PC-3 (cell line): ENCODE measurements at regions not wholly inside any gene's neighbourhood (a gene's known extent, or its start where the extent isn't known, plus 50 kb on each side); places are given as distances from the start of the nearest gene placed in this dataset.

Experiments used
- ATAC-seq: fragments of 200-7000 bp; cut with Tn5 transposase; 2 replicates; pipeline ENCODE4 v1.9.1; 2020; ENCODE audit warnings: mild to moderate bottlenecking, moderate library complexity
- BruUV-seq: library from RNA; stranded (reverse); fragments of 400-500 nt; replicated peaks from 2 replicates; lab custom pipeline; 2021; lab: Mats Ljungman, UMichigan
- CTCF ChIA-PET: fragments of 300-600 bp; sonication (Branson Sonifier 250); formaldehyde crosslinking; loops from one replicate; lab custom pipeline; 2022; ENCODE audit warnings: antibody characterized with exemption; lab: Charles Lee
- POLR2A ChIA-PET: fragments of 300-600 bp; sonication (Branson Sonifier 250); formaldehyde crosslinking; loops from one replicate; lab custom pipeline; 2022; ENCODE audit warnings: antibody characterized with exemption; ENCODE audit not compliant: unreplicated experiment; lab: Charles Lee
- DNase-seq: peaks from one replicate; pipeline ENCODE4 v3.0.0-alpha.2; 2015
- H2AFZ ChIP-seq: fragments of 300-600 bp; sonication (generic); 2 replicates; pipeline ENCODE4 v1.6.0; 2016; ENCODE audit warnings: antibody characterized with exemption, low read length
- H3F3A ChIP-seq: fragments of 300-600 bp; sonication (generic); one replicate; pipeline ENCODE4 v1.6.0; 2017; ENCODE audit warnings: antibody characterized with exemption, low read length, control low read depth, mild to moderate bottlenecking; ENCODE audit not compliant: unreplicated experiment
- H3K27ac ChIP-seq: fragments of 300-600 bp; sonication (generic); 2 replicates; pipeline ENCODE4 v1.5.1; 2016; ENCODE audit warnings: mild to moderate bottlenecking, low read length
- H3K27me3 ChIP-seq: fragments of 300-600 bp; sonication (generic); 2 replicates; pipeline ENCODE4 v1.6.1; 2016; ENCODE audit warnings: low read length, mixed read lengths
- H3K36me3 ChIP-seq: fragments of 300-600 bp; sonication (generic); 2 replicates; pipeline ENCODE4 v1.6.1; 2016; ENCODE audit warnings: low read depth, mixed run types, low read length, mixed read lengths
- H3K4me1 ChIP-seq: fragments of 300-600 bp; sonication (generic); 2 replicates; pipeline ENCODE4 v1.5.1; 2016; ENCODE audit warnings: low read length; ENCODE audit not compliant: insufficient read depth
- H3K4me2 ChIP-seq: fragments of 300-600 bp; sonication (generic); 2 replicates; pipeline ENCODE4 v1.6.0; 2016; ENCODE audit warnings: low read length
- H3K4me3 ChIP-seq: fragments of 300-600 bp; sonication (generic); 2 replicates; pipeline ENCODE4 v1.5.1; 2016; ENCODE audit warnings: mild to moderate bottlenecking, low read length, mixed read lengths
- H3K79me2 ChIP-seq: fragments of 300-600 bp; sonication (generic); 2 replicates; pipeline ENCODE4 v1.6.1; 2017; ENCODE audit warnings: low read length, mixed read lengths
- H3K9ac ChIP-seq: fragments of 300-600 bp; sonication (generic); 2 replicates; pipeline ENCODE4 v1.6.0; 2016; ENCODE audit warnings: mild to moderate bottlenecking, low read length
- H3K9me2 ChIP-seq: fragments of 300-600 bp; sonication (generic); replicated peaks from 2 replicates; pipeline ENCODE4 v1.6.1; 2016; ENCODE audit warnings: mixed run types, low read length, mixed read lengths
- H3K9me3 ChIP-seq: fragments of 300-600 bp; sonication (generic); 2 replicates; pipeline ENCODE4 v1.6.1; 2016; ENCODE audit warnings: low read length, mixed read lengths
- H4K20me1 ChIP-seq: fragments of 300-600 bp; sonication (generic); 2 replicates; pipeline ENCODE4 v1.6.1; 2016; ENCODE audit warnings: low read length, mixed read lengths
- EZH2 ChIP-seq: fragments of 300-600 bp; sonication (generic); IDR thresholded peaks from one replicate; pipeline ENCODE4 v1.6.1; 2017; ENCODE audit warnings: antibody characterized with exemption, mild to moderate bottlenecking, low read length; ENCODE audit not compliant: unreplicated experiment
- EZH2phosphoT487 ChIP-seq: fragments of 300-600 bp; sonication (generic); IDR thresholded peaks from 2 replicates; pipeline ENCODE4 v1.6.1; 2018; ENCODE audit warnings: mild to moderate bottlenecking, antibody characterized with exemption, low read length, borderline replicate concordance
- intact Hi-C: fragments of 100-400 bp; cut with micrococcal nuclease; formaldehyde crosslinking; loops from 2 replicates; pipeline ENCODE4 v1.9.0; 2023
- TF ChIP-seq, protein P1 (sequence below): fragments of 300-600 bp; sonication (generic); conservative IDR thresholded peaks from 2 replicates; pipeline ENCODE4 v1.5.1; 2017; ENCODE audit warnings: antibody characterized with exemption, low read depth, mild to moderate bottlenecking, low read length

DNA sequence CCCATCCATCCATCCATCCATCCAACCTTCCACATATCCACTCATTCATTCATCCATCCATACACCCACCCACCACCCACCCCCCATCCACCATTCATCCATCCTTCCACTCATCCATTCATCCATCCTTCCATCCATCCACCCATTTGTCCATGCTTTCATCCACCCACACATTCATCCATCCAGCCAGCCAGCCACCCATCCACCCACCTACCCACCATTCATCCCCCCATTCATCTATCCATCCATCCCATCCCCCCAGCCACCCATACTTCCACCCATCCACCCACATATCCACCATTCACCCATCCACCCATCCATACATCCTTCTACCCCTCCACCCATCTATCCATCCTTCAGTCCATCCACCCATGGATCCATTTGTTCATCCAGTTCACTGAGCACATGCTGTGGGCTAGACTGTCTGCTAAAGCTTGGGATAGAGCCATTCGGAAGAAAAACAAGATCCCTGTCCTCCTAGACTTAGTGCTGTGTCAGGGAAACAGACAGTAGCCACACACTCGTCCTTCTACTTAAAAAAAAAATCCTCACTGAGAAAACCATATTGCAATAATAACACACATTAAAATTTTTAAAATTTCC, 377.5 kb downstream of the ADGRD1 start:
- CTCF ChIA-PET: no interaction called here
- no TSS peak for BruUV-seq

DNA sequence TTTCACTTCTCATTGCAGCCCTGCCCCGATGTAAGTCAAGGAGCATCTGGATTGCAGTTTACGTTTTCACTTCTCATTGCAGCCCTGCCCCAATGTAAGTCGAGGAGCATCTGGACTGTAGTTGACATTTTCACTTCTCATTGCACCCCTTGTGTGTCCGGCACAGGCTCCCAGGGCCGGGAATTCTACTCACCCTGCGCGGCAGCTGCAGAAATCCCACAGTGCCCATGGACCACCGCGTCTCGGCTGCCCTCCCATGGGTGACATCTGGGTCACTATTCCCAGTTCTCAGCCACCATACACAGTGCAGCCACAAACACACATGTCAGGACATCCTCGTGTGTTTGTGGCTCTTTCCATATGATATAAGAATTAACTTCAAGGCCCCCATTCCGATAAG, 378.5 kb downstream of the ADGRD1 start:
- Histone ChIP-seq H2AFZ (no peak overlapping the region), H3K4me3 (no peak overlapping the region), H3K9me2 (no peaks in the 10 kb centered on the region), H3K27me3 (peaks cover 32% of the 10 kb centered on the region), H3K4me1 (no peaks in the 10 kb centered on the region), H3K9me3 (no peaks in the 10 kb centered on the region), H3F3A (no peaks in the 10 kb centered on the region), H3K27ac (no peak overlapping the region), H4K20me1 (no peaks in the 10 kb centered on the region), H3K9ac (no peak overlapping the region), H3K4me2 (no peak overlapping the region), H3K36me3 (no peaks in the 10 kb centered on the region), H3K79me2 (no peaks in the 10 kb centered on the region)
- ChIA-PET POLR2A (no interaction called here), CTCF (no interaction called here)
- no peak for ATAC-seq
- no peak for TF ChIP-seq EZH2phosphoT487
- TF ChIP-seq EZH2: no peak
- TF ChIP-seq, protein P1, sequence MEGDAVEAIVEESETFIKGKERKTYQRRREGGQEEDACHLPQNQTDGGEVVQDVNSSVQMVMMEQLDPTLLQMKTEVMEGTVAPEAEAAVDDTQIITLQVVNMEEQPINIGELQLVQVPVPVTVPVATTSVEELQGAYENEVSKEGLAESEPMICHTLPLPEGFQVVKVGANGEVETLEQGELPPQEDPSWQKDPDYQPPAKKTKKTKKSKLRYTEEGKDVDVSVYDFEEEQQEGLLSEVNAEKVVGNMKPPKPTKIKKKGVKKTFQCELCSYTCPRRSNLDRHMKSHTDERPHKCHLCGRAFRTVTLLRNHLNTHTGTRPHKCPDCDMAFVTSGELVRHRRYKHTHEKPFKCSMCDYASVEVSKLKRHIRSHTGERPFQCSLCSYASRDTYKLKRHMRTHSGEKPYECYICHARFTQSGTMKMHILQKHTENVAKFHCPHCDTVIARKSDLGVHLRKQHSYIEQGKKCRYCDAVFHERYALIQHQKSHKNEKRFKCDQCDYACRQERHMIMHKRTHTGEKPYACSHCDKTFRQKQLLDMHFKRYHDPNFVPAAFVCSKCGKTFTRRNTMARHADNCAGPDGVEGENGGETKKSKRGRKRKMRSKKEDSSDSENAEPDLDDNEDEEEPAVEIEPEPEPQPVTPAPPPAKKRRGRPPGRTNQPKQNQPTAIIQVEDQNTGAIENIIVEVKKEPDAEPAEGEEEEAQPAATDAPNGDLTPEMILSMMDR: no peak
- no TSS peak for BruUV-seq
- intact Hi-C loops: loop anchor here (5.0 kb wide), 1 partner anchor 300 kb away; no protein-coding TSS in a partner anchor
- DNase-seq: no peak

More for the DNA sequence above, 377.5 kb downstream of the ADGRD1 start:
- Histone ChIP-seq H3K36me3 (no peaks in the 10 kb centered on the region), H3K9me3 (no peaks in the 10 kb centered on the region), H3K27ac (no peak overlapping the region), H3K4me3 (no peak overlapping the region), H3F3A (no peaks in the 10 kb centered on the region), H3K27me3 (peaks cover 32% of the 10 kb centered on the region), H2AFZ (no peak overlapping the region), H4K20me1 (no peaks in the 10 kb centered on the region), H3K4me2 (no peak overlapping the region), H3K79me2 (no peaks in the 10 kb centered on the region), H3K4me1 (no peaks in the 10 kb centered on the region), H3K9me2 (no peaks in the 10 kb centered on the region), H3K9ac (no peak overlapping the region)
- POLR2A ChIA-PET: no interaction called here
- no peak for DNase-seq
- no peak for ATAC-seq
- TF ChIP-seq, protein P1: no peak
- TF ChIP-seq EZH2 (no peak), EZH2phosphoT487 (no peak)
- intact Hi-C loops: loop anchor here (5.0 kb wide), 1 partner anchor 301 kb away; no protein-coding TSS in a partner anchor

DNA sequence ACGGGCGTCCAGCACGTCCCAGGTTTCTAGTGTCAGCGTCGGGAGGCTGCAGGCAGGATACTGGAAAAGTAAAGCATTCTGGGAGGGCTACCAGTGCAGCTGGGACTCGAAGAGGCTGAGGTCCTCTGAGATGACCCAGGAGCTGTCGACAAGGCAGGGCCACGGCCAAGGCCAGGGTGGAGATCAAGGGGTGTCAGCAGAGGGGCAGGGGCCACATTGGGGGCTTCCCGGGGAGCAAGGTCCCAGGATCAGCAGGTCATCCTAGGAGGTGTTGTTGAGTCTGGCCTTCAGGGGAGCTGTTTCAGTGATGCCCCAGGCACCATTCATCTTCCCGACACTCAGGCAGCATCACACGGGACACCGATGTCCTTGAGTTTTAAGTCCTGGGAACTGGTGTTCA, 377.8 kb upstream of the SFSWAP start:
- intact Hi-C loops: loop anchor here (5.0 kb wide), 1 partner anchor 299 kb away; no protein-coding TSS in a partner anchor
- no peaks in the 10 kb centered on the region for H3K9me3 ChIP-seq
- H3K4me2 ChIP-seq: no peak overlapping the region
- ATAC-seq (no peak), DNase-seq (no peak)
- TF ChIP-seq EZH2 (no peak), EZH2phosphoT487 (no peak)
- TF ChIP-seq, protein P1: no peak
- no peak overlapping the region for H2AFZ ChIP-seq
- ChIA-PET CTCF (no interaction called here), POLR2A (no interaction called here)
- H3K4me1 ChIP-seq: no peaks in the 10 kb centered on the region
- H3K79me2 ChIP-seq: no peaks in the 10 kb centered on the region
- H3K9ac ChIP-seq: no peak overlapping the region
- no peaks in the 10 kb centered on the region for H3F3A ChIP-seq
- H4K20me1 ChIP-seq: no peaks in the 10 kb centered on the region
- no peaks in the 10 kb centered on the region for H3K36me3 ChIP-seq
- H3K9me2 ChIP-seq: no peaks in the 10 kb centered on the region
- H3K4me3 ChIP-seq: no peak overlapping the region
- BruUV-seq: no TSS peak
- H3K27ac ChIP-seq: no peak overlapping the region
- peaks cover 32% of the 10 kb centered on the region for H3K27me3 ChIP-seq
